HG03095 (cell line): ENCODE measurements at regions not wholly inside any gene's neighbourhood (a gene's known extent, or its start where the extent isn't known, plus 50 kb on each side); places are given as distances from the start of the nearest gene placed in this dataset.

Experiments used
- ATAC-seq: cut with Tn5 transposase; IDR thresholded peaks from one replicate; pipeline ENCODE4 v1.9.1; 2021; ENCODE audit warnings: moderate library complexity; ENCODE audit not compliant: unreplicated experiment

- ATAC-seq = no peak
These were observed 431.8 kb downstream of the PMP22 start for GRCh38 chr17:14833201-14833785.

DNA sequence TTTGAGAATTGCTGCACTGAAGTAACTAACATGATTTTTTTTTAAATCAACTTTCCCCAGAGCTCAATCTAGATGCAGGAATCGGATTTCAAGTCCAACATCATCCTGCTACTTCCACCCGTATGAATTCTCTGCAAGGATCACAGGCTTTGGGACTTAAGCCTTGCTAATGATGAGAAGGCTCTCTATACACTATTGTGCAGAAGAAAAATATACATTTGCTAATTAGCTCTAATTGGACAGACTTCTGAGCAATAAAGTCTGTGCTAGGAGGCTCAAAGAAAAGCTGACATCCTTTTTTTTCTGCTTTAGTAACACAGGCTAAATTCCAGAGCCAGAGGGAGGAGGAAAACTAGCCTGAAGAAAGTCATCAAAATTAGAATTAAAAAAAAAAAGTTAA, 433.6 kb downstream of the PMP22 start:
- ATAC-seq = no peak

DNA sequence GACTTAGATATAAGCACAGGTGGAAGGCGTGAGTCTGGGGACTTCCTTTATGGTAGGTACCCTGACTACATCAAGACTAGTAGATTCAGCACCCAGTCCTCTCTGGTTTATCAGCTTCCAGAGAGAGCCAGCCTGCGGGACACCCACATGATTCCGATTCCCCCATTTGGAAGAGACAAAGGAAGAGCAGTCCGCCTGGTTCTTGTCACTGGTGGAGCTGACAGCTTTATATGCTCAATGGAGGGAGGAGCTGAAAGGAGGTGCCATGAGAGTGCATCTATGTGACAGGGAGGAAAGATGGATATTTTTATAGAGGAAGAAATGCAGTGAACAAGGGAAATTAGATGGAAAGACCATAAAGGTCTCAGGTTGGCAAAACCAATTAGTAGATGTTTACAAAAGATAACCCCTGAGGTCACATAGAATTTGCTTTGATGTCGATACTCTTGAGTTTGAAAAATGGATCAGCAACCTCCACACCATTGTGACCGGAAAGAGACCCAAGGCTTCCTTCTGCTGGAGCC, 437.7 kb downstream of the PMP22 start:
- no peak for ATAC-seq

DNA sequence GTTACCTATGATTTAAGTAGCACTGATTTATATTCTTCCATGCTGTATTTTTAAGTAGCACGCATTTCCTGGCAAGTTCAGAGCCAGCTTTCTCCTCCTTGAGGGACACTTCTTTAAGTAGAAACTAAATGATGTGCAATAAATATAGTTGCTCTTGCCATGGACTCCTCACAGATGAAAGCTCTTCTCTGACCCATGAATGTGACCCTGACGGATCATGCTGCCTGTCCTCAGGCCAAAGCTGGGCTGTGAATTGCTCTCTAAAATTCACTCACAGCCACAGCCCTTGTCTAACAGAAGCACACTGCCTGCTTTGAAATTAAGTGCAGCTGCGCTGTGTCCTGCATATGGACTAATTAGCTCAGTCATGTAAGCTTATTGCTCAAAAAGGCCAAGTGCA, 438.8 kb downstream of the PMP22 start:
- ATAC-seq = no peak

GRCh38 chr17:14818469-14818868, 446.7 kb downstream of the PMP22 start:
- ATAC-seq = no peak

DNA sequence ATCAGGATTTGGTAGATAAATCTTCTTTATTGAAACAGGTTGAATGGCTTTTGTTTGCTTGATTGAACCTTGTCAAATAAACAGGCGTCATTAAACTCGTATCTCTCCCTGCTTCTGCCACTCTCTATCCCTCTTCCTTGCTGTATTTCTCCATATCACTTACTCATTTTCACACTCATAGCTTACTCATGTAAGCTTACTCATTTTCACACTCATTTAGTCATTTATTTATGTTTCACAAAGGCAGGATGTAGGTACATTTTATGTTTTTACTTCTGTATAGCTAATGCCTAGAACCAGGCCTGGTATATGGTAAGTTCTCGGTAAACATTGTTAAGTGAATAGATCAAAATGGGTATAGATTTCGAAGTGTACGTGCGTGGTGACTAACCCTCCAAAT, 450.0 kb downstream of the PMP22 start:
- no peak for ATAC-seq

- no peak for ATAC-seq
These were observed 451.3 kb downstream of the PMP22 start for GRCh38 chr17:14813649-14814370.

GRCh38 chr17:14808425-14808824, 456.7 kb downstream of the PMP22 start:
- no peak for ATAC-seq

DNA sequence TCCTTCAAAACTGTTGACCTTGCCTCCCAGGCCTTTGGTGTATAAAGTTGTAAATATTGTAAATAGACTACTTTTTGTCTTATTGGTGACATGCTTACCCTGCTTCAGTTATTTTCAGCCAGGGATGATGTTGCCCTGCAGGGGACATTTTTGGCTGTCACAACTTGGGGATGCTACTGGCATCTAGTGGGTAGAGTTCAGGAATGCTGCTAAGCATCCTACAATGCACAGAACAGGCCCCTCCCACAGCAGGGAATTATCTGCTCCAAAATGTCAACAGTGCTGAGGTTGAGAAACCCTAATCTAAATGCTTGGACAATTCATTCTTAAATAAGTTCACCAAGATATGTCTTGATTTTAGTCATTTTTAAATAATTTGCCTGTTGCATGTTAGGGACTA, 459.8 kb downstream of the PMP22 start:
- ATAC-seq = no peak

- no peak for ATAC-seq
These were observed 461.3 kb downstream of the PMP22 start for GRCh38 chr17:14803826-14804225.

DNA sequence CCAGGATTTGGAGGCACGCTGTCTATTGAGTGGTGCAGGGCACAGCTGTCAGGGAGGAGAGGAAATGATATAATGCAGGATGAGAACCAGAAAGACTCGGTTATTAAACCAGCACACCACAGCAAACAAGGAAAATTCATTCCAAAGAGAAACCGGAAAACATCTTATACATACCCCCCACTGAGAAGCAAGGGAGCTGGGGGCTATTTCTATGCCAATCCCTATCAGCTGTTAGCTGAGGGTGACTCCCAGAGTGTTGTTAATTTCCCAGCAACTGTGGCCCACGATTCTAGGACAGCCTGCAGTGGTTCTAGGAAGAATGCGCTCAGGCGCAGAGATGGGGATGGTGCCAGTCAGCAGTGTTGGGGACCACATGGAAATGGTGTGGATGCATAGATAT, 467.3 kb downstream of the PMP22 start:
- no peak for ATAC-seq

DNA sequence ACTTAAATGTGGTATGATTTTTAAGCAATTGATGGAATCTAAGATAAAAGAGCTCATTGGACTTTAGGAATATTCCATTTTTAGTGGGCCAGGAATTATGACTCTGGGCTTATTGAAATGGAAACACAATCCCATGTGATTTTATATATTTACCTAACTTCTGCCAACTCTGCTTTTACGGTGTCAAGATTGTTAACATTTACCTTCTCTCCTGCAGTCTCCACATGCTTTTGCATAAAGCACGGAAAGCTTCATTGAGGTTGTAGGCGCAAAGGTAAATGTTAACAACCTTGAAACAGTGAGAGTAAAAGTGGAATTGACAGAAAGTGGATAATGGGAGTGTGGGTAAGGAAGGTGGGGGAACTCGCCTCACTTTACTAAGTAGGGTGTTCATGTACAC, 468.1 kb downstream of the PMP22 start:
- ATAC-seq = no peak

GRCh38 chr17:14794961-14795360, 470.2 kb downstream of the PMP22 start:
- no peak for ATAC-seq

- no peak for ATAC-seq
These were observed 471.9 kb downstream of the PMP22 start for GRCh38 chr17:14793237-14793636.

GRCh38 chr17:14792746-14793145, 472.4 kb downstream of the PMP22 start:
- no peak for ATAC-seq

- no peak for ATAC-seq
These were observed 473.9 kb downstream of the PMP22 start for GRCh38 chr17:14791221-14791620.

GRCh38 chr17:14790521-14790920, 474.6 kb downstream of the PMP22 start:
- no peak for ATAC-seq

DNA sequence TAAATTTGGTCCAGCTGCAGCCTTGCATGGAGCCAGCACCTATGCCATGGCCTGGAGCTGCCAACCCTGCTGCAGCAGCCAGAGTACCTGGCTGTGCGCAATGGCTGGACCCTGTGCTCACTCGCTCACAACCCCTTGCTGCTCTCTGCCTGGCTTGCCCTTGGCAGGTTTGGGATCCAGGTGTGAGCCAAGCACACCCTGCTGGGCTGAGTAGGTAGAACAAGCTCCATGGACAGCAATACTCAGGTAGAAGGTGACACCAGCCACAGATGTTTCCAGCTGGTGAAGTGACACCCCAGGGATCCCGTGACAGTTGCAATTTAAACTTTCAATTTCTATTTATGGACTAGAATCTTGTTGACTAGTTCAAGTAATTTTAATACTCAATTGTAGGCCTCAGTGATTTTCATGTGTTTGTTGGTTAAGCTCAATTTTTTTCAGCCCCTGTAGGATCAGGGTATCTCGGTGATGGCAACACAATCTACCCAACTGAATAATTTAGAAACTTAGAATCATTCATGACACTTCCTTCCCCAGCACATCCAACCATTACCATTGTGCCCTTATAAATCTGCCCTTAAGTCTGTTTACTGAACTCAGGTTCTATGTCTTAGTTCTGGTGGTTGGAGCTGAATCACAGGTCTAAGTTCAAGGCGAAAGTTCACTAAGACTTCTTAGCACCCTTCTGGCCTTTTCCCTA, 480.0 kb downstream of the PMP22 start:
- ATAC-seq = no peak

GRCh38 chr17:14781123-14781522, 480.2 kb downstream of the HS3ST3B1 start:
- no peak for ATAC-seq

GRCh38 chr17:14780097-14780651, 479.3 kb downstream of the HS3ST3B1 start:
- ATAC-seq = no peak

DNA sequence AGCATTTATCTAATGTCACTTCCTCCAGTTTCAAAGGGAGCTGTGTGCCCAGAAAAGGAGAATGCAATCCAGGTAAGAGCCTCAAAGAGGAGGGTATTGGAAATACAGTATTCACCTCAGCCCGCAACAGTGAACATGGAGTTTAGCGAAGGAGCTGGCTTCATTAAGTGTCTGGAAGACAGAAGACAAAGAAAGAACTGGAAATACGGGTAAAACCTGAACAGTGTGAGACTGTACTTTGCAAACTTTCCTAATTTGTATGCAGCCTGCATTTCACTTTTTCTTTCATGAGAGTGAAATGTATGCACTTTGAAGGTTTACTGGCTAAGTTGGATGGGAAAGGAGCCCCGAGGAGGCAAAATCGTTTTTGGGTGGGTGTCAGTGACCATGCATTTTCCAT, 478.4 kb downstream of the HS3ST3B1 start:
- no peak for ATAC-seq

DNA sequence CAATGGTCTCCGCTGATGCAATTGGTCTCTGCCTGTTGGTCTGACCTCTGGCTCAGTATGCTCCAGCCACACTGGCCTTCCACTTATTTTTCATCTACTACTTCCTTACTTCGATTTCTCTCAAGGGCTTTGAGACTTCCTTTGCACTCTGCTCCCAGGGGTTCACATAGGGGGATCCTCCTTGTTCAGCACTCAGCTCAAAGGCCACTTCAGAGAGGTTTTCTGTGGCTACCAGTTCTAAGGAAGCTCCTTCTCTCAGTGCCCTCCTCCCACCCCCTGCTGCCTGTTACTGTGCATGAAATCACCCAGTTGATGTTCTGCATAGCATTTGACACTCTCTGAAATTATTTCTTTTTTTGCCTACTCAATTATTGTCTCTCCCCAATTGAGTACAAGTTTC, 476.4 kb downstream of the HS3ST3B1 start:
- ATAC-seq = no peak
